ENCODE measurements at regions not wholly inside any gene's neighbourhood (a gene's known extent, or its start where the extent isn't known, plus 50 kb on each side); places are given as distances from the start of the nearest gene placed in this dataset.
"Not testable (repeated sequence)": the region's sequence is repeated elsewhere in the genome, so short reads cannot be mapped to it uniquely, and the experiment has no call there.

DNA sequence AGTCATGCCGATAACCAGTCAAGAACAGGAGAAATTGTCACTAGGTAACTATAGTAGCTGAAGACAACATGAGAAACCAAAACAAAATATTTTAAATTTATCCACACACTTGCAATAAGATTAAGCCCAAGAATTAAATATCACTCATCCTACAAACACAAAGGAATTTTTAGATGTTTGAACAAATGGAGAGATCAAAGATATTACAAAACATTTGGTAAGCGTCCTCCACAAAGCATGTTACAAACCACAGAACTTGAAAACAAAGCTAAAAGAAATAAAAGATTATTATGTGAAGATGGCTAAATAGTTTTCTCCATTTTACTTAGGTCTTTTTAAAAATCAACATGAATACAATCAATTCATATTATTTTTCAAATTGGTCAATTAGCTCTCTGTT lies 631.9 kb upstream of the INTU start:
- Histone ChIP-seq H3K4me3 (no peak overlapping the region), H3K27ac (no peak overlapping the region), H3K4me1 (no peaks in the 10 kb centered on the region), H4K20me1 (no peaks in the 10 kb centered on the region), H3K36me3 (no peaks in the 10 kb centered on the region), H3K9ac (no peak overlapping the region), H3K9me3 (no peaks in the 10 kb centered on the region), H3K27me3 (no peaks in the 10 kb centered on the region), H3K4me2 (no peak overlapping the region)
- no peak for TF ChIP-seq Cebpa-rat (IDR thresholded peaks at IDR 0.05)

DNA sequence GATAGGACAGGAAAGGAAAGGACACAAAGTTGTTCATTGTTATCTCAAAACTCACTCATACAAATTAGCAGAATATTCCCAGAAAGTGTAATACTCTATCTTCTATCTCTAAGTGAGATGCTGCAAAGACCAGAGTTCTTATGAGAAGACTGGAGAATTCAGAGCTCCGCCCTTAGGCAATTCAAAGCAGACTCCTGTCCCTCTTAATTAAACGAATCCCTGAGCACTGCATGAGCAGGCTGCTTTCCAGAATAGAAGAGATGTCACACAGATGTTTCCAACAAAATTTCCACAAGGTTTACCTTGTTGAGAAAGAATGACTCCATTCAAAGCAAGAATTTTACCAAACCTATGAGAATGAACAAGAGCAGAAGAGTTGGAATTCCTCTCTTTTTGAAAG lies 630.8 kb upstream of the INTU start:
- TF ChIP-seq Cebpa-rat (IDR thresholded peaks at IDR 0.05) = no peak

DNA sequence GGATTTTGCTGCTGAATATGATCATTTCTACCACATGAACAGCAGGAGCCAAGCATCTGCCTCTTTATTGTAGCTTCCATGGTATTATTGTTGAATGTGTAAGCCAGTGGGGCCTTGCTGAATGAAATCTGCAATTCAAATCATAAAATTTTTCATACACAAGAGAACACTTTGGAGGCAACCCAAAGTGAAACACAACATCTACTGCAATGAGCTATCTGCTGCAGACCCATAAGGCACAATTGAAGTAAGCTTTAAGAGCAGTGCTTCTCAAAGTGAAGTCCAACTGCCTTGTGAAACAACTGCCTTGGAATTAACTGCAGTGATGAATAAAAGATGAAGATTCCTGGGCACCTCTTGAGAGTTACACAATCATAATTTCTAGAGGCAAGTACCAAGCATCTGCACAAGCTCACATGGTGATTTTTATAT lies 626.3 kb upstream of the INTU start:
- Histone ChIP-seq H3K27ac (no peak overlapping the region), H3K4me2 (no peak overlapping the region), H3K9me3 (no peaks in the 10 kb centered on the region), H3K27me3 (no peaks in the 10 kb centered on the region), H3K4me1 (no peaks in the 10 kb centered on the region), H3K9ac (no peak overlapping the region), H3K4me3 (no peak overlapping the region), H4K20me1 (no peaks in the 10 kb centered on the region), H3K36me3 (no peaks in the 10 kb centered on the region)
- no peak for TF ChIP-seq Cebpa-rat (IDR thresholded peaks at IDR 0.05)

More for the DNA sequence above, 630.8 kb upstream of the INTU start:
- no peak overlapping the region for H3K4me2 ChIP-seq
- no peaks in the 10 kb centered on the region for H3K4me1 ChIP-seq
- H3K9ac ChIP-seq = no peak overlapping the region
- H3K4me3 ChIP-seq = no peak overlapping the region
- no peaks in the 10 kb centered on the region for H3K27me3 ChIP-seq
- no peak overlapping the region for H3K27ac ChIP-seq
- H4K20me1 ChIP-seq = no peaks in the 10 kb centered on the region
- no peaks in the 10 kb centered on the region for H3K36me3 ChIP-seq
- no peaks in the 10 kb centered on the region for H3K9me3 ChIP-seq

DNA sequence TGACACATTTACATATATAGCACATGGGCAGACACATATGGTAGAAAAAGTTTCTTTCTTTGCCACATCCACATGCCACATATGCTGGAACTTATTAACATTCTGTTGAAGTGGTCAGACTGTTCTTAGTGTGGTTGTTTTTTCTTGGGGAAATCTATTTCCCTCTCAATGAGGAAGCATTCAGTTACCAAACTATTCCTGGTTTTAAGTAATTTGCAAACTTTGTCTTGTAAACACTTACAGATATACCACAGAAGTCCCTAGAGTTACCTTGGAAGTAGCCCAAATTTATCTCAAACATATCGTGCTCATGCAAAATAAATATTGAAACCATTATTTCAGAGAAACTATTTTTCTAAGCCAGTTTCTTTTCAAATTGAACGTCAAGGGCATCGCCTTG lies 625.5 kb upstream of the INTU start:
- H3K4me1 ChIP-seq = no peaks in the 10 kb centered on the region
- no peak for TF ChIP-seq Cebpa-rat (IDR thresholded peaks at IDR 0.05)
- H3K9ac ChIP-seq = no peak overlapping the region
- no peak overlapping the region for H3K4me3 ChIP-seq
- no peak overlapping the region for H3K4me2 ChIP-seq
- H3K27me3 ChIP-seq = no peaks in the 10 kb centered on the region
- no peak overlapping the region for H3K27ac ChIP-seq
- no peaks in the 10 kb centered on the region for H3K9me3 ChIP-seq
- no peaks in the 10 kb centered on the region for H4K20me1 ChIP-seq
- no peaks in the 10 kb centered on the region for H3K36me3 ChIP-seq

GRCh38 chr4:127012549-127012948 lies 620.2 kb upstream of the INTU start:
- Histone ChIP-seq H4K20me1 (no peaks in the 10 kb centered on the region), H3K36me3 (no peaks in the 10 kb centered on the region), H3K9me3 (no peaks in the 10 kb centered on the region), H3K9ac (no peak overlapping the region), H3K4me3 (no peak overlapping the region), H3K4me1 (no peaks in the 10 kb centered on the region), H3K4me2 (no peak overlapping the region), H3K27ac (no peak overlapping the region), H3K27me3 (no peaks in the 10 kb centered on the region)
- TF ChIP-seq Cebpa-rat (IDR thresholded peaks at IDR 0.05) = no peak

DNA sequence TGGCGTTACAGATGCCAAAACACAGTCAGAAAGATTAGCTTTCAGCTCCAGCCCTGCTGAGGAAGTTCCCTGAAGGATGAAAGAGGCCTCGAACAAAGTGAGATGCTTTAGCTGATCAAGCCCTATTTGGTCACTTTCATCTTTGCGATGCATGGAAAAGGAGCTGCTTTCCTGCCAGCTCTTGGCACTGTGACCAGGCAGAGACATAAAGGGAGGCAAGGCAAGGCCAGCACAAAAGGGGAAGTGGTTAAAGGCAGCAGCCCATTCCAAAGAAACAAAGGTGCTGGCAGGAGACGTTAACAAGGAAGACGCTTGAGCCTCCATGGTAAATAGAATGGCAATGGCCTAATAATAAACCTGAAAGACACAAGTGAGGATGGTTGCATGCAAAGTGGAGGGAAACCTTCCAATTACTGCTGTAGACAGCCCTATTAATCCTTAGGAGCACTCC lies 617.1 kb upstream of the INTU start:
- no peak for TF ChIP-seq Cebpa-rat (IDR thresholded peaks at IDR 0.05)
- no peaks in the 10 kb centered on the region for H3K27me3 ChIP-seq
- H3K4me1 ChIP-seq = no peaks in the 10 kb centered on the region
- no peaks in the 10 kb centered on the region for H4K20me1 ChIP-seq
- no peak overlapping the region for H3K9ac ChIP-seq
- H3K36me3 ChIP-seq = no peaks in the 10 kb centered on the region
- no peak overlapping the region for H3K4me3 ChIP-seq
- H3K27ac ChIP-seq = no peak overlapping the region
- H3K4me2 ChIP-seq = no peak overlapping the region
- H3K9me3 ChIP-seq = no peaks in the 10 kb centered on the region

- Histone ChIP-seq H3K4me3 (no peak overlapping the region), H3K9ac (no peak overlapping the region), H3K36me3 (no peaks in the 10 kb centered on the region), H3K27ac (no peak overlapping the region), H3K27me3 (no peaks in the 10 kb centered on the region), H3K9me3 (no peaks in the 10 kb centered on the region), H3K4me2 (no peak overlapping the region), H3K4me1 (no peaks in the 10 kb centered on the region), H4K20me1 (no peaks in the 10 kb centered on the region)
- no peak for TF ChIP-seq Cebpa-rat (IDR thresholded peaks at IDR 0.05)
These were observed 614.4 kb upstream of the INTU start for GRCh38 chr4:127018381-127018780.

DNA sequence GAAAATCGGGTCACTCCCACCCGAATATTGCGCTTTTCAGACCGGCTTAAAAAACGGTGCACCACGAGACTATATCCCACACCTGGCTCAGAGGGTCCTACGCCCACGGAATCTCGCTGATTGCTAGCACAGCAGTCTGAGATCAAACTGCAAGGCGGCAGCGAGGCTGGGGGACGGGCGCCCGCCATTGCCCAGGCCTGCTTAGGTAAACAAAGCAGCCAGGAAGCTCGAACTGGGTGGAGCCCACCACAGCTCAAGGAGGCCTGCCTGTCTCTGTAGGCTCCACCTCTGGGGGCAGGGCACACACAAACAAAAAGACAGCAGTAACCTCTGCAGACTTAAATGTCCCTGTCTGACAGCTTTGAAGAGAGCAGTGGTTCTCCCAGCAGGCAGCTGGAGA lies 611.9 kb upstream of the INTU start:
- not testable (repeated sequence) for H3K4me2 ChIP-seq, H3K9me3 ChIP-seq, H4K20me1 ChIP-seq, H3K27ac ChIP-seq, H3K36me3 ChIP-seq, H3K9ac ChIP-seq, H3K4me3 ChIP-seq, H3K27me3 ChIP-seq, H3K4me1 ChIP-seq

DNA sequence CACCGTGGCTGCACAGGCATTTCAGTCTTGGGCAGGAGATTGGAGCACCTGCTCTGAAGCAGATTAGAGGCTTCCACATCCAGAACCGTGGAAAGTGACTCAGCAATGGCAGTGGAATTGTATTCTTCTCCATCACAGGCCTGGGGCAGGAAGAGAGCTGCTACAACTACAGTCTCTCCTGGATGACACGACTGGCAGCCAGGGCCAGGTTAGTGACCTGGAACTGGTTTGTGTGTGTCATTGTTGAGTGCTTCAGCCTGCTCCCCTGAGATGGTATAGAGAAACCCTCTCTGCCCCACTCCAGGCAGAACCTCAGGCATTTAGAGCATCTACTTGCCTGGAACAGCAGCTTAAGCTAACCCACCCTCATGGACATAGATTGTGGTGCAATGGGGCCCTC lies 596.5 kb upstream of the INTU start:
- Histone ChIP-seq H3K4me2 (no peak overlapping the region), H3K9me3 (no peaks in the 10 kb centered on the region), H3K9ac (no peak overlapping the region), H3K27ac (no peak overlapping the region), H3K4me3 (no peak overlapping the region), H3K27me3 (no peaks in the 10 kb centered on the region), H4K20me1 (no peaks in the 10 kb centered on the region), H3K36me3 (no peaks in the 10 kb centered on the region), H3K4me1 (no peaks in the 10 kb centered on the region)
- TF ChIP-seq Cebpa-rat (IDR thresholded peaks at IDR 0.05) = no peak

GRCh38 chr4:127045861-127046260 lies 586.9 kb upstream of the INTU start:
- Histone ChIP-seq H4K20me1 (no peaks in the 10 kb centered on the region), H3K4me2 (no peak overlapping the region), H3K4me3 (no peak overlapping the region), H3K9ac (no peak overlapping the region), H3K27me3 (no peaks in the 10 kb centered on the region), H3K36me3 (no peaks in the 10 kb centered on the region), H3K4me1 (no peaks in the 10 kb centered on the region), H3K9me3 (no peaks in the 10 kb centered on the region), H3K27ac (no peak overlapping the region)
- TF ChIP-seq Cebpa-rat (IDR thresholded peaks at IDR 0.05) = no peak

DNA sequence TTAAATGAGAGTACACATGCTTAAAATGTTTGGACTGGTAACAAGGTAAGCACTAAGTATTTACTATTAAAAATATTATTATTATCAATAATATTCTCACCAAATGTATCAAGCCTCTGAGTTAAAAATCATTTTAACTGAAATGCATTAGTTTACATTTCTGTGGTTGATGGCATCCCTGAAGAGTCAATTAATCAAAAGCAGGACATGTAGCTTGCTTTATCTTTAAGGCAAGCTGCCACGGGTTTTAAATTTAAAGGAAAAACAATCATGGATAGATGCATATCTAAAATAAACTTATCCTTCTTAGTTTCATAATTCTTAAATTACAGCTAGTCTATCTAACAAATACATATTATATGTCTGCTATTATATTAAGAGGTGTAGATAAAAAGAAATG lies 584.8 kb upstream of the INTU start:
- H4K20me1 ChIP-seq = no peaks in the 10 kb centered on the region
- TF ChIP-seq Cebpa-rat (IDR thresholded peaks at IDR 0.05) = no peak
- no peaks in the 10 kb centered on the region for H3K36me3 ChIP-seq
- no peaks in the 10 kb centered on the region for H3K27me3 ChIP-seq
- no peak overlapping the region for H3K27ac ChIP-seq
- H3K9me3 ChIP-seq = no peaks in the 10 kb centered on the region
- no peaks in the 10 kb centered on the region for H3K4me1 ChIP-seq
- H3K4me2 ChIP-seq = no peak overlapping the region
- no peak overlapping the region for H3K4me3 ChIP-seq
- H3K9ac ChIP-seq = no peak overlapping the region

Measured in BLaER1 (cell line).